IMR-90 (cell line): ENCODE measurements at regions not wholly inside any gene's neighbourhood (a gene's known extent, or its start where the extent isn't known, plus 50 kb on each side); places are given as distances from the start of the nearest gene placed in this dataset.

Experiments
- ATAC-seq: fragments of 200-7000 bp; cut with Tn5 transposase; 2 replicates; pipeline ENCODE4 v1.9.1; 2020; ENCODE audit warnings: low read depth, mild to moderate bottlenecking, moderate library complexity
- BruUV-seq: library from RNA; stranded (reverse); fragments of 400-500 nt; replicated peaks from 2 replicates; lab custom pipeline; 2021; lab: Mats Ljungman, UMichigan
- CTCF ChIA-PET: fragments of 300-600 bp; formaldehyde crosslinking; extraction: SDS; loops from one replicate; lab custom pipeline; 2021; ENCODE audit warnings: antibody characterized with exemption; lab: Yijun Ruan, JAX
- POLR2A ChIA-PET: fragments of 300-600 bp; sonication (Branson Sonifier 250); formaldehyde crosslinking; loops from one replicate; lab custom pipeline; 2022; ENCODE audit warnings: antibody characterized with exemption; ENCODE audit not compliant: unreplicated experiment; lab: Charles Lee
- DNase-seq: peaks from one replicate; pipeline ENCODE4 v3.0.0; 2013
- H2AFZ ChIP-seq: replicated peaks from 2 replicates; pipeline ENCODE3; 2013; ENCODE audit warnings: low read length, mild to moderate bottlenecking; ENCODE audit not compliant: poor library complexity
- H2AK5ac ChIP-seq: 2 replicates; pipeline ENCODE4 v1.6.1; 2013; ENCODE audit warnings: low read depth, low read length, inconsistent platforms
- H2AK9ac ChIP-seq: replicated peaks from 2 replicates; pipeline ENCODE3; 2013; ENCODE audit warnings: mild to moderate bottlenecking, low read depth, low read length, moderate library complexity; ENCODE audit not compliant: poor library complexity
- H2BK120ac ChIP-seq: 2 replicates; pipeline ENCODE4 v1.6.1; 2013; ENCODE audit warnings: low read depth, low read length, inconsistent platforms
- H2BK15ac ChIP-seq: 3 replicates; pipeline ENCODE4 v1.6.1; 2013; ENCODE audit warnings: low read depth, low read length, inconsistent platforms
- H2BK20ac ChIP-seq: 2 replicates; pipeline ENCODE4 v1.6.1; 2013; ENCODE audit warnings: low read depth, mild to moderate bottlenecking, inconsistent platforms, low read length, moderate library complexity
- H2BK5ac ChIP-seq: 2 replicates; pipeline ENCODE4 v1.6.1; 2013; ENCODE audit warnings: mild to moderate bottlenecking, low read depth, low read length, inconsistent platforms; ENCODE audit not compliant: poor library complexity, severe bottlenecking
- H3K14ac ChIP-seq: replicated peaks from 2 replicates; pipeline ENCODE4 v1.6.1; 2013; ENCODE audit warnings: low read depth, low read length, inconsistent platforms
- H3K18ac ChIP-seq: 2 replicates; pipeline ENCODE4 v1.6.1; 2013; ENCODE audit warnings: low read depth, low read length, control low read depth
- H3K23ac ChIP-seq: 2 replicates; pipeline ENCODE4 v1.6.1; 2013; ENCODE audit warnings: low read depth, low read length, inconsistent platforms
- H3K27ac ChIP-seq: 2 replicates; pipeline ENCODE4 v1.5.1; 2013; ENCODE audit warnings: mild to moderate bottlenecking, control low read depth, low read length; ENCODE audit not compliant: insufficient read depth
- H3K27me3 ChIP-seq: 2 replicates; pipeline ENCODE4 v1.6.1; 2013; ENCODE audit warnings: low read length; ENCODE audit not compliant: control insufficient read depth, insufficient read depth
- H3K36me3 ChIP-seq: 2 replicates; pipeline ENCODE4 v1.6.1; 2013; ENCODE audit warnings: low read length, mixed read lengths; ENCODE audit not compliant: control insufficient read depth, insufficient read depth
- H3K4ac ChIP-seq: 2 replicates; pipeline ENCODE4 v1.6.1; 2013; ENCODE audit warnings: low read depth, low read length, inconsistent platforms
- H3K4me1 ChIP-seq: 2 replicates; pipeline ENCODE4 v1.6.1; 2013; ENCODE audit warnings: low read length, mixed read lengths; ENCODE audit not compliant: control insufficient read depth, insufficient read depth
- H3K4me2 ChIP-seq: 2 replicates; pipeline ENCODE4 v1.6.1; 2013; ENCODE audit warnings: low read depth, mild to moderate bottlenecking, control low read depth, low read length, moderate library complexity
- H3K4me3 ChIP-seq: 2 replicates; pipeline ENCODE4 v1.5.1; 2013; ENCODE audit warnings: low read depth, mild to moderate bottlenecking, control low read depth, low read length, moderate library complexity; ENCODE audit not compliant: insufficient read depth
- H3K56ac ChIP-seq: 2 replicates; pipeline ENCODE4 v1.6.1; 2013; ENCODE audit warnings: low read length, inconsistent platforms; ENCODE audit not compliant: insufficient read depth; ENCODE audit errors: extremely low read depth
- H3K79me1 ChIP-seq, 2 experiments: 2 replicates each; pipeline ENCODE4 v1.6.1; 2013; ENCODE audit warnings: low read length in 2 of 2, inconsistent platforms in 1 of 2, low read depth in 1 of 2
- H3K9ac ChIP-seq: 2 replicates; pipeline ENCODE4 v1.6.1; 2013; ENCODE audit warnings: low read depth, low read length, control low read depth
- H3K9me1 ChIP-seq: 2 replicates; pipeline ENCODE4 v1.6.1; 2013; ENCODE audit warnings: low read length, inconsistent platforms; ENCODE audit not compliant: insufficient read depth
- H3K9me3 ChIP-seq: 2 replicates; pipeline ENCODE4 v1.6.1; 2013; ENCODE audit warnings: low read length; ENCODE audit not compliant: control insufficient read depth, insufficient read depth
- H4K20me1 ChIP-seq: 2 replicates; pipeline ENCODE4 v1.6.1; 2013; ENCODE audit warnings: low read length, inconsistent platforms; ENCODE audit not compliant: insufficient read depth
- H4K5ac ChIP-seq: 2 replicates; pipeline ENCODE4 v1.6.1; 2013; ENCODE audit warnings: mild to moderate bottlenecking, low read depth, low read length, control low read depth
- H4K8ac ChIP-seq, 2 experiments: 2 replicates each; pipeline ENCODE4 v1.6.1; 2013; ENCODE audit warnings: low read depth in 2 of 2, low read length in 2 of 2, control low read depth in 1 of 2, inconsistent platforms in 1 of 2
- H4K91ac ChIP-seq: 2 replicates; pipeline ENCODE4 v1.6.1; 2013; ENCODE audit warnings: low read depth, low read length, inconsistent platforms; ENCODE audit not compliant: insufficient read depth
- CHD1 ChIP-seq: IDR thresholded peaks from 2 replicates; pipeline ENCODE4 v1.6.1; 2012; ENCODE audit warnings: low read depth, low read length, improper control_type of control experiment
- CTCF ChIP-seq: conservative IDR thresholded peaks from 2 replicates; pipeline ENCODE4 v1.5.1; 2012; ENCODE audit warnings: mild to moderate bottlenecking, low read depth, low read length, improper control_type of control experiment
- ELK1 ChIP-seq: fragments of 150-350 bp; IDR thresholded peaks from 2 replicates; pipeline ENCODE4 v1.6.1; 2016; ENCODE audit warnings: low read depth, mild to moderate bottlenecking, low read length, moderate library complexity, borderline replicate concordance
- MAFK ChIP-seq: IDR thresholded peaks from 2 replicates; pipeline ENCODE4 v1.6.1; 2012; ENCODE audit warnings: low read depth, low read length, improper control_type of control experiment
- MAZ ChIP-seq: IDR thresholded peaks from 2 replicates; pipeline ENCODE4 v1.6.1; 2012; ENCODE audit warnings: low read depth, mild to moderate bottlenecking, low read length, improper control_type of control experiment, moderate library complexity, borderline replicate concordance
- MXI1 ChIP-seq: IDR thresholded peaks from 2 replicates; pipeline ENCODE4 v1.6.1; 2012; ENCODE audit warnings: low read depth, mild to moderate bottlenecking, low read length, moderate library complexity, borderline replicate concordance
- RAD21 ChIP-seq: IDR thresholded peaks from 2 replicates; pipeline ENCODE4 v1.6.1; 2012; ENCODE audit warnings: low read length, improper control_type of control experiment
- RFX5 ChIP-seq: IDR thresholded peaks from 2 replicates; pipeline ENCODE4 v1.8.0; 2012; ENCODE audit warnings: low read depth, mild to moderate bottlenecking, low read length, moderate library complexity
- SMC3 ChIP-seq: fragments of 150-350 bp; IDR thresholded peaks from 2 replicates; pipeline ENCODE4 v1.6.1; 2016; ENCODE audit warnings: low read depth, mild to moderate bottlenecking, antibody characterized with exemption, low read length, moderate library complexity
- USF2 ChIP-seq: fragments of 150-350 bp; IDR thresholded peaks from 2 replicates; pipeline ENCODE4 v1.6.1; 2017; ENCODE audit warnings: mild to moderate bottlenecking, antibody characterized with exemption, low read length, low read depth
- WGBS, 2 experiments: methylation state at CpG; one replicate each; pipeline versions ENCODE4 v1.1.5 to v1.1.7; 2013; ENCODE audit warnings: missing lambda C conversion rate in 2 of 2; ENCODE audit not compliant: insufficient read length in 1 of 2; ENCODE audit errors: extremely low coverage in 2 of 2; 5-methylcytosine and 5-hydroxymethylcytosine counted together
- dilution Hi-C: fragments of 300-500 bp; cut with HindIII; formaldehyde crosslinking; loops from one replicate; pipeline ENCODE4 v1.14.3; 2018; ENCODE audit warnings: low sequenced_read_pairs; ENCODE audit not compliant: unreplicated experiment
- in situ Hi-C: fragments of 300-500 bp; cut with MboI; formaldehyde crosslinking; loops from 3 replicates; pipeline ENCODE4 v1.14.3; 2019; ENCODE audit warnings: low sequenced_read_pairs, inconsistent platforms, mixed read lengths
- intact Hi-C: fragments of 100-400 bp; cut with micrococcal nuclease; formaldehyde crosslinking; loops from 2 replicates; pipeline ENCODE4 v1.10.0; 2022

- dilution Hi-C loops = no loop called here
- TF ChIP-seq CHD1 (no peak), SMC3 (no peak), RFX5 (no peak), CTCF (no peak), MXI1 (no peak), MAFK (no peak), MAZ (no peak), USF2 (no peak), ELK1 (no peak), RAD21 (no peak)
- H3K9ac ChIP-seq = no peak overlapping the region
- no peaks in the 10 kb centered on the region for H4K20me1 ChIP-seq
- H3K4ac ChIP-seq = no peak overlapping the region
- no peak overlapping the region for H3K4me3 ChIP-seq
- H3K79me1 ChIP-seq = no peaks in the 10 kb centered on the region
- no peaks in the 10 kb centered on the region for H3K9me3 ChIP-seq
- no peak overlapping the region for H3K18ac ChIP-seq
- POLR2A ChIA-PET = no interaction called here
- H3K4me1 ChIP-seq = peaks cover 12% of the 10 kb centered on the region
- no peak overlapping the region for H3K23ac ChIP-seq
- no TSS peak for BruUV-seq
- no peak overlapping the region for H3K56ac ChIP-seq
- H4K5ac ChIP-seq = no peak overlapping the region
- no peak overlapping the region for H2BK120ac ChIP-seq
- H2BK20ac ChIP-seq = no peak overlapping the region
- H2BK15ac ChIP-seq = no peak overlapping the region
- WGBS, 2 experiments = 93% methylated on average over 2 of the region's 4 CpGs; no CpG with 5 or more reads in 1 of the 2 experiments
- in situ Hi-C loops = no loop called here
- no peaks in the 10 kb centered on the region for H3K27me3 ChIP-seq
- no peaks in the 10 kb centered on the region for H3K36me3 ChIP-seq
- H3K27ac ChIP-seq = no peak overlapping the region
- peaks cover 8% of the 10 kb centered on the region for H3K9me1 ChIP-seq
- H3K14ac ChIP-seq = 0 out of 2 replicates have a peak overlapping the region, but pooled peaks have one; percentile 14
- CTCF ChIA-PET = no interaction called here
- no peak overlapping the region for H4K8ac ChIP-seq
- H3K4me2 ChIP-seq = no peak overlapping the region
- no peak overlapping the region for H2BK5ac ChIP-seq
- no peak overlapping the region for H2AK9ac ChIP-seq
- ATAC-seq = no peak
- no peak overlapping the region for H2AK5ac ChIP-seq
- H2AFZ ChIP-seq = no peak overlapping the region
- DNase-seq = no peak
- intact Hi-C loops = no loop called here
- no peak overlapping the region for H4K91ac ChIP-seq
These were observed 158.9 kb upstream of the FGGY start for GRCh38 chr1:59137968-59138367.
